NCI-H1105 (cell line): ENCODE measurements at regions not wholly inside any gene's neighbourhood (a gene's known extent, or its start where the extent isn't known, plus 50 kb on each side); places are given as distances from the start of the nearest gene placed in this dataset.
A peak's percentile ranks its signal among the peaks of the same experiment; 100 is the strongest.

Experiments used
- DNase-seq: peaks from one replicate; lab custom pipeline; 2025; lab: John Stamatoyannopoulos, UW

- no peak for DNase-seq
These were observed 578.4 kb downstream of the CDK5RAP2 start for GRCh38 chr9:120001536-120001935.

DNA sequence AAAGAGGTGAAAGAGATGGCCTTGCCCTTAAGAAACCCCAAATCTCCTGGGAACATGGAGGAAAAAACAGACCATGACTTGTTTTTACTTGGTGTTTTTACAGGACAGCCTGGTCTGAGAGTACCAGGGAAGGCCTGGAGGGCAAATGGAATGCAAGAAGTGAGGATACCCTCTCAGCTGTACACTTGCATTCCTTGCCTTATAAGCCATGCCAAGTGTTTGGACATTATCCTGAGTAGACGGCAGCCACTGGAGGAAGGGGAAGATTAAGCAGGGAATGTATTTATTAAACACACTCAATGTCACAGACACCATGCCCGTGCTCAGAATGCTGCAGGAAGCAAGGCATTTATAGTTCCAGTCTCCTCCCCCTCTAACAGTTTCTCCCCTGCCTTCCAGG lies 581.4 kb downstream of the CDK5RAP2 start:
- no peak for DNase-seq

DNA sequence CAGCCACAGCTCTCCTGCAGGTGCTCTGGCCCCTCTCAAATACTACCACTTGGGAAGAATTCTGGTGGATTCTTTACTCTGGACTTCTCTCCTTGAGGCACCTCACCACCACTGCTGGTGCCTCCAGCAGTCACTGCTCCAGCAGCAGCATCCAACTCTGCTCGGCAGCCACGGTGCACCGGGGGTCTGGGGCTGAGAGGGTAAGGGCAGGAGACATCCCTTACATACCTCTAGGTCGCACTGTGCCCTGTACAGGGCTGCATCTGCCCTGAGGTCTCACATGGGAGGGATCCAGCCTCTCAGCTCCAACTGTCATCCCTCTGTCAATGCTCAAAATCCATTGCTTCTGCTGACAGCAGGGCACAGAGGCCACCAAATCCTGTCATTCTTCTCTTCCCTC lies 588.2 kb downstream of the CDK5RAP2 start:
- DNase-seq: no peak

GRCh38 chr9:119986713-119987112 lies 593.3 kb downstream of the CDK5RAP2 start:
- no peak for DNase-seq

DNA sequence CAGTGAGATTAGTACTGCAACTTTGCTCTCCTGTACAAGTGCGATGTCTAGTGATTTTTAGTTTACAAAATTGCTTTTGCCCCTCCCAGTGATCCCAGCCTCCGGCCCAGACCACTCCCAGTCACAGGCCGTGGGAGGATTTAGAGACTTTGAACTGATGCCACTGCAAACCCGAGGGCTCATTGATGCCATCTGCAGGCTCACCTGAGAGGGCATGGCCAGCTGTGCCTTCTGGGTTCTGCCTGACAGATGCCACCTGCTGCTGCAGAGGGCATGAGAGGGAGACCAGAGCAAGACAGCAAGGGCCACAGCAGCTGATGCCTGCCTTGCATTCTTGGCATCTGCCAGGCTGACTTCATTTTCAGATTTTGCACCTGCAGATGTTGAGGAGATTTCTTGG lies 593.8 kb downstream of the CDK5RAP2 start:
- peak; percentile 13 for DNase-seq

GRCh38 chr9:119974026-119974425 lies 604.8 kb upstream of the BRINP1 start:
- DNase-seq: no peak

GRCh38 chr9:119968836-119969707 lies 599.8 kb upstream of the BRINP1 start:
- peak; percentile 36 for DNase-seq

DNA sequence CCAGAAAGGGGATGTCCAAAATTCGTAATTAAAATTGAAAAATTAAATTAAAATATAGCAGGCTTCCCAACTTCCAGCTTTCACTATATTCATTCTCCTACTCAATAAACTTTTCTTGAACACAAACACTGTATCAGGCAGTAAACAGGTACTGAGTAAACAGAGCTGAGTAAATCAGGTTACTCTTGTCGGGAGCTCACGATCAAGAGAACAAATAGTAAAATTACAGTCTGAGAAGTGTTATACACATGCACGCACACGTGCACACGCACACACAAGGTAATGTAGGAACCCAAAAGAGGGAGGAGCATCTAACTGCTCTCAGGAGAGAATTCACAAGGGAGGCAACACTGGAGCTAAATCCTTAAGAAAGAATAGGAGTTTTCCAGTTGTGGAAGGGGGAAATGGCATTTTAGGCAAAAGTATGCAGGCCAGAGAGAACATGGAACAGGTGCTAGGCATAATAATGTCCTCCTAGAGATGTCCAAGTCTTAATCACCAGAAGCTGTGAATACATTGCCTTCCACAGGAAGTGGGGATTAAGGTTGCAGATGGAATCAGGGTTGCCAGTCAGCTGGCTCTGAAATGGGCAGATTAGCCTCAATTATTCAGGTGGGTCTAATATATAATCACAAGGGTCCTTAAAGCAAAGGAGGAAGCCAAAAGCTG lies 598.8 kb upstream of the BRINP1 start:
- DNase-seq: no peak

- DNase-seq: no peak
These were observed 594.6 kb upstream of the BRINP1 start for GRCh38 chr9:119963798-119964372.

GRCh38 chr9:119963258-119963797 lies 594.1 kb upstream of the BRINP1 start:
- no peak for DNase-seq

GRCh38 chr9:119961774-119962424 lies 592.7 kb upstream of the BRINP1 start:
- no peak for DNase-seq

DNA sequence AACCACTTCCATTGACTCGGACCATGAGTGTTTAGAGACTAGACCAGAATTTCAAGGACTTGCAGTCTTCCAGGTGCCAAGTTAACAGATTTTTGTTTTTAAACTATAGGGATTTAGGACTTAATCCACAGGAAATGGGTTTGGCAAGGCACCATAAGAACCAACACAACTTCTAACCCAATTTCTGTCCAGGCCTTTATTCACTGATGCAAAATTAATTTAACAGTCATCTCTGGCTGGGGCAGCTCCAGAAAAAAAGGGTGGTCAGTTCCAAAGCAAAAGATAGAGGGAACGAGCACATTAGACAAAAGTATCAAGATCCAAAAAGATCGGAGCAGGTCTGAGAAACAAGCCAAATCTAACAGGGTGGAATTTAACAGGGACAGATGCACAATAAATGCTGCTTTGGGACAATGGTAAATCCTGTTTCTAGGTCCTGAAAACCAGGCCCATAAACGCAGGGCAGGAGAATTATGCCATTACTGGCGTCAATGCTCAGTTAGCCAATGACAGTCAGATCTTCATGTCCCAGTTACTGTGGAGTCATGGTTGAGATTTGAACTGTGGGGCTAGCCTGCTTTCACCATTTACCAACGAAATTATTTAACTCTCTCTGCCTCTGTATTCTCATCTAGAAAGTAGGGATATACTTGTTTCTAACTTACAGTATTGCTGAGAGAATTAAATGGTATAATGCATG lies 590.8 kb upstream of the BRINP1 start:
- no peak for DNase-seq

GRCh38 chr9:119956111-119956510 lies 586.9 kb upstream of the BRINP1 start:
- DNase-seq: no peak

GRCh38 chr9:119955276-119955675 lies 586.0 kb upstream of the BRINP1 start:
- no peak for DNase-seq

GRCh38 chr9:119951591-119951990 lies 582.4 kb upstream of the BRINP1 start:
- DNase-seq: no peak

- no peak for DNase-seq
These were observed 581.9 kb upstream of the BRINP1 start for GRCh38 chr9:119951090-119951489.

DNA sequence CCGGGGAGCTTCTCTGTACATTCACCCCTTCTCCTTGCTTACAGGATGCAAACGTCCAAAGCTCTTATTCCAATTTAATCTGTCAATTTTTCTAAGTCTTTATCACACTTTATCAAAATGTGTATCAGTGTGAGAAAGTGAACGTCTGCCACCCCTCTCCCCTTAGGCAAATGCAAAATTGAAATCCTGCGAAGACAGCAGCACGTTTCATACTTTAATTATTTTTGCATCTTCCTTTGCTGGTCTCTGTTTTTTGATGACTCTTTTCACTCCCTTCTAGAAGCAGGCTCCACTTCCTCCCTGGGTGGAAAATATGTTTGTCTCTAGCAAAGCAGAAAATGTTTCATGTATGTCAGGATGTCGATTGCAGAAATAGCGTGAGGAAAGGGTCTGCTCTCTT lies 576.5 kb upstream of the BRINP1 start:
- no peak for DNase-seq

DNA sequence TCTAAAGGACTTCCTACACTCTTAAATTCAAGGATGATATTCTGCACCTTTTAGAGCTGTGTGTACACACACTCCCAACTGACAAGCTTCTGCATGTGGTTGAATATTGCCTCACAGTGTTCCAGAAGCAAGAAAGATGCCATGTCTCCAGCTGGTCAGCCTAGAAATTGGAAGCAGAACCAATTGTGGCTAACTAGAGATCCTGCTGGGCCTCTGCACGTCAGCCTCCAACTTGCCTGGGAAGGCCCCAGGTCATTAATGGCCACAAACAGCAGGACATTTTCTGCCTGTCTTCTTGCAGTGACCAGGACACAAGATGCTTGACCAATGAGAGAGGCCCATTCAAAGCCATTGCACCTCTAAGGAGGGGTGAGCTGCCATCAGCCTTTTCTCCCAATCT lies 571.9 kb upstream of the BRINP1 start:
- DNase-seq: no peak

GRCh38 chr9:119938871-119939270 lies 569.6 kb upstream of the BRINP1 start:
- DNase-seq: no peak

GRCh38 chr9:119934497-119934896 lies 565.3 kb upstream of the BRINP1 start:
- DNase-seq: no peak

DNA sequence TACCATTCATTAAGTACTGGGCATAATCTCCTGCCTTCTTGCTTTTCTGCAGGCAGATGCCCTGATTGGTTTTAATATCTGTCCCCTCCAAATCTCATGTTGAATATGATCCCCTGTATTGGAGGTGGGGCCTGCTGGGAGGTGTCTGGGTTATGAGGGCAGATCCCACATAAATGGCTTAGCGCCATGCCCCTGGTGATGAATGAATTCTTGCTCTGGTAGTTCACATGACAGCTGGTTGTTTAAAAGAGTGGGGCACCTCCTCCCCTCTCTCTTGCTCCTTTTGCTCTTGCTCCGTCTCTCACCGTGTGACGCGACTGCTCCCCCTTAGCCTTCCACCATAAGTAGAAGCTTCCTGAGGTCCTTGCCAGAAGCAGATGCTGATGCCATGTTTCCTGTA lies 564.0 kb upstream of the BRINP1 start:
- no peak for DNase-seq

- DNase-seq: no peak
These were observed 555.5 kb upstream of the BRINP1 start for GRCh38 chr9:119924736-119925135.
